Body of pancreas (tissue), 4 donors: ENCODE measurements at regions not wholly inside any gene's neighbourhood (a gene's known extent, or its start where the extent isn't known, plus 50 kb on each side); places are given as distances from the start of the nearest gene placed in this dataset.

ENCODE experiments used
- ATAC-seq: fragments of 150-250 bp; one replicate; pipeline ENCODE4 v1.9.1; 2016
- DNase-seq, 4 donors: peaks; one replicate each; pipeline ENCODE4 v3.0.0-alpha.2; 2019
- H3K27ac ChIP-seq, 4 donors: fragments of 200-600 bp; sonication (generic); 1 replicate in 3 of 4; 2 replicates in 1 of 4; pipeline versions ENCODE4 v1.5.1 to v1.6.1; 2016 to 2019; ENCODE audit warnings: mild to moderate bottlenecking in 1 of 4, mixed read lengths in 1 of 4, moderate library complexity in 1 of 4
- H3K27me3 ChIP-seq, 2 donors: fragments of 200-600 bp; sonication (generic); one replicate each; pipeline ENCODE4 v1.6.0; 2016; ENCODE audit warnings: mild to moderate bottlenecking in 1 of 2
- H3K36me3 ChIP-seq, 2 donors: fragments of 200-600 bp; sonication (generic); replicated peaks in 1 of 2; 2 replicates each; pipeline ENCODE4 v1.5.1; 2016; ENCODE audit warnings: low read depth in 2 of 2; ENCODE audit not compliant: insufficient read depth in 1 of 2
- H3K4me1 ChIP-seq: fragments of 200-600 bp; sonication (generic); one replicate; pipeline ENCODE4 v1.6.0; 2016
- H3K4me3 ChIP-seq, 2 donors: fragments of 200-600 bp; sonication (generic); 1 replicate in 1 of 2; 2 replicates in 1 of 2; pipeline ENCODE4 v1.5.1; 2016 to 2019
- H3K9me3 ChIP-seq, 3 donors: fragments of 200-600 bp; sonication (generic); 1 replicate in 2 of 3; 2 replicates in 1 of 3; pipeline ENCODE4 v1.5.1; 2016
- CTCF ChIP-seq, 7 experiments: fragments of 450-650 bp in 4 of 7; fragments of 200-600 bp in 3 of 7; sonication (generic) in 3 of 7; IDR thresholded peaks; one replicate each; pipeline ENCODE4 v1.5.1; 2016 to 2019; ENCODE audit warnings: antibody characterized with exemption in 7 of 7
- POLR2A ChIP-seq, 3 donors: fragments of 450-650 bp; IDR thresholded peaks; one replicate each; pipeline ENCODE4 v1.6.1; 2016; ENCODE audit warnings: antibody characterized with exemption in 3 of 3, mild to moderate bottlenecking in 2 of 3
- whole genome bisulfite sequencing, 2 donors: methylation state at CpG; one replicate each; pipeline ENCODE4 v1.1.5; 2017; 5-methylcytosine and 5-hydroxymethylcytosine counted together
- intact Hi-C: fragments of 100-400 bp; cut with DNase I; formaldehyde crosslinking; loops from one replicate; pipeline ENCODE4 v1.15.1; 2023

- no peak for DNase-seq
These were observed 162.2 kb upstream of the TLE3 start for GRCh38 chr15:70259640-70260508.

GRCh38 chr15:70259028-70259424, 161.3 kb upstream of the TLE3 start:
- TF ChIP-seq CTCF (IDR thresholded peaks at IDR 0.05) (no peak), POLR2A (IDR thresholded peaks at IDR 0.05) (no peak)
- Histone ChIP-seq H3K9me3 (no peaks in the 10 kb centered on the region), H3K4me3 (no peak overlapping the region), H3K27me3 (no peaks in the 10 kb centered on the region), H3K27ac (peak overlapping the region in 1 of 4 donors; percentile 35), H3K36me3 (no peaks in the 10 kb centered on the region), H3K4me1 (peaks cover 13% of the 10 kb centered on the region)
- intact Hi-C loops = no loop called here
- ATAC-seq (peak; percentile 76), DNase-seq (peak; percentile 77 to 92 (median 90))
- WGBS, 2 donors = 23 to 29% methylated on average over 6 to 10 of the region's 11 CpGs

More at GRCh38 chr15:70259640-70260508, 162.2 kb upstream of the TLE3 start:
- no peaks in the 10 kb centered on the region for H3K27me3 ChIP-seq
- no peak for ATAC-seq
- peaks cover 13% of the 10 kb centered on the region for H3K4me1 ChIP-seq
- H3K9me3 ChIP-seq = no peaks in the 10 kb centered on the region
- no peaks in the 10 kb centered on the region for H3K36me3 ChIP-seq
- intact Hi-C loops = no loop called here
- TF ChIP-seq POLR2A (IDR thresholded peaks at IDR 0.05) (no peak), CTCF (IDR thresholded peaks at IDR 0.05) (no peak)
- no peak overlapping the region for H3K27ac ChIP-seq
- whole genome bisulfite sequencing, 2 donors = 80 to 87% methylated on average over 9 of the region's 9 CpGs
- H3K4me3 ChIP-seq = no peak overlapping the region

- intact Hi-C loops = no loop called here
- peak; percentile 44 for ATAC-seq
- peak overlapping the region in 1 of 4 donors; percentile 35 for H3K27ac ChIP-seq
- H3K27me3 ChIP-seq = no peaks in the 10 kb centered on the region
- no peak overlapping the region for H3K4me3 ChIP-seq
- TF ChIP-seq POLR2A (IDR thresholded peaks at IDR 0.05) (peak in 1 of 3 donors; percentile 13), CTCF (IDR thresholded peaks at IDR 0.05) (no peak)
- H3K9me3 ChIP-seq = no peaks in the 10 kb centered on the region
- no peaks in the 10 kb centered on the region for H3K36me3 ChIP-seq
- WGBS, 2 donors = 45 to 62% methylated on average over 11 to 17 of the region's 17 CpGs
- DNase-seq = peak in 3 of 4 donors; percentile 27 to 59 (median 41)
- peaks cover 13% of the 10 kb centered on the region for H3K4me1 ChIP-seq
These were observed 160.8 kb upstream of the TLE3 start for GRCh38 chr15:70258369-70259027.

- peaks cover 13% of the 10 kb centered on the region for H3K4me1 ChIP-seq
- H3K27ac ChIP-seq = no peak overlapping the region
- H3K4me3 ChIP-seq = no peak overlapping the region
- DNase-seq (peak in 1 of 4 donors; percentile 59), ATAC-seq (no peak)
- TF ChIP-seq POLR2A (IDR thresholded peaks at IDR 0.05) = no peak
- TF ChIP-seq CTCF (IDR thresholded peaks at IDR 0.05) = no peak
- H3K9me3 ChIP-seq = no peaks in the 10 kb centered on the region
- no peaks in the 10 kb centered on the region for H3K36me3 ChIP-seq
- no peaks in the 10 kb centered on the region for H3K27me3 ChIP-seq
- WGBS, 2 donors = 79 to 93% methylated on average over 4 to 8 of the region's 8 CpGs
- intact Hi-C loops = no loop called here
These were observed 160.0 kb upstream of the TLE3 start for GRCh38 chr15:70257573-70258248.
